Effector memory CD8-positive, alpha-beta T cell (primary cell): ENCODE measurements at regions not wholly inside any gene's neighbourhood (a gene's known extent, or its start where the extent isn't known, plus 50 kb on each side); places are given as distances from the start of the nearest gene placed in this dataset.

ENCODE experiments used
- ATAC-seq: fragments of 150-1000 bp; cut with Tn5 transposase; replicated peaks from 2 replicates; pipeline ENCODE4 v1.10.0; 2021; ENCODE audit warnings: mild to moderate bottlenecking, moderate library complexity
- DNase-seq, 3 experiments: peaks; one replicate each; pipeline ENCODE4 v3.0.0; 2021
- H3K27ac Mint-ChIP-seq, 2 donors: one replicate each; pipeline ENCODE4 v1.8.0; 2022; ENCODE audit warnings: mild to moderate bottlenecking in 2 of 2, mixed read lengths in 2 of 2, moderate library complexity in 2 of 2
- H3K27me3 Mint-ChIP-seq, 2 donors: one replicate each; pipeline ENCODE4 v1.8.0; 2022; ENCODE audit warnings: mixed read lengths in 2 of 2
- H3K36me3 Mint-ChIP-seq: one replicate; pipeline ENCODE4 v1.8.0; 2022; ENCODE audit warnings: mild to moderate bottlenecking, moderate library complexity, mixed read lengths; ENCODE audit not compliant: insufficient read depth
- H3K4me1 Mint-ChIP-seq, 2 donors: one replicate each; pipeline ENCODE4 v1.8.0; 2022; ENCODE audit warnings: low read depth in 2 of 2, mixed read lengths in 2 of 2
- H3K4me3 Mint-ChIP-seq, 2 donors: one replicate each; pipeline ENCODE4 v1.8.0; 2022; ENCODE audit warnings: mild to moderate bottlenecking in 2 of 2, mixed read lengths in 2 of 2, moderate library complexity in 2 of 2
- H3K9me3 Mint-ChIP-seq, 2 donors: one replicate each; pipeline ENCODE4 v1.8.0; 2022; ENCODE audit warnings: mixed read lengths in 2 of 2

DNA sequence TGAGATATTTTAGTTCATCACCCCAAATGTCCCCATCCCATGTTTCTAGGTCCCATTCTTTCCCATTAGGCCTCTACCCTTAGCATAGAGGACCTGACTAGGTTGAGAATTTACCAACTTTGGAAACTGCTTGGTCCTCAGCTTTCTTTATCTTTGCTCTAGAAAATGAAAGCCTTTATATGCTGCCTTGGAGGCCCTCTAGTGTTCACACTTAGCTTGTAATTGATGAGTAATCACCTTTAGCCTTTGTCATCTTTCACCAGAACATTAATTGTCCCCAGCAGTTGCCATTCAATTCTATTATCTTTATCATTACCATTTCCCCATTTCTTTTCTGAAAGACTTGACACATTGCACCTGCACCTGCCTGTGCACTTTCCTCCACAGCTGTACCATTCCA, 589.2 kb upstream of the NR3C2 start:
- DNase-seq (peak in 1 of 3 experiments; percentile 1), ATAC-seq (no peak)
- H3K27me3 Mint-ChIP-seq = no peaks in the 10 kb centered on the region
- H3K4me1 Mint-ChIP-seq = no peaks in the 10 kb centered on the region
- H3K4me3 Mint-ChIP-seq = no peak overlapping the region
- no peak overlapping the region for H3K27ac Mint-ChIP-seq
- H3K9me3 Mint-ChIP-seq = no peaks in the 10 kb centered on the region
- H3K36me3 Mint-ChIP-seq = no peaks in the 10 kb centered on the region

DNA sequence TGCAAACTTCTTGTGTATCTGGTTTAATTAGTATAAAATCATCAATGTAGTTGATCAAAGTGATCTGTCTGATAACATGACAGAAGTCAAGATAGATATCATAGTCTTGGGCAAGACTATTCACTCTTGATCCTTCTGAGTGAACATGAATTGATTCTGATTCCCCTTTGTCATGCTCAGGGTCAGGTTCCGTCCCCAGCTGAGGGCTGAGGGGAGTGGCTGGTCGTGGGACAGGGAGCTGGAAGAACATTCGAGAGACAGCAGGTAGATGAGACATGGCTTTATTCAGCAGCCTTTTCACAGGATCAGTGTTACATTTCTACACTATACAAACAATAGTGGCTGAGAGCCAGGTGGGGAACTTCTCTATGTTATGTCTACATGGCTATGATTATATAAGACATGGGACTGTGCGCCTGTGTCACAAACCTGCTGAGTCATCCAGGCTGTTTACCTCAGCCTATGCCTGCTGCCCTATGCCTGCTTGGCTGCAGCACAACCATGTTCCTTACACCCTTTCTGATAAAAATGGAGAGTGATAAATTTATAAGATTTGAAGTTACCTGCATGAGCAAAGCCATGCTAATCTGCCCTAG, 586.9 kb upstream of the NR3C2 start:
- H3K27ac Mint-ChIP-seq = no peak overlapping the region
- ATAC-seq (no peak), DNase-seq (no peak)
- H3K36me3 Mint-ChIP-seq = no peaks in the 10 kb centered on the region
- no peaks in the 10 kb centered on the region for H3K27me3 Mint-ChIP-seq
- no peak overlapping the region for H3K4me3 Mint-ChIP-seq
- H3K4me1 Mint-ChIP-seq = no peaks in the 10 kb centered on the region
- H3K9me3 Mint-ChIP-seq = no peaks in the 10 kb centered on the region

DNA sequence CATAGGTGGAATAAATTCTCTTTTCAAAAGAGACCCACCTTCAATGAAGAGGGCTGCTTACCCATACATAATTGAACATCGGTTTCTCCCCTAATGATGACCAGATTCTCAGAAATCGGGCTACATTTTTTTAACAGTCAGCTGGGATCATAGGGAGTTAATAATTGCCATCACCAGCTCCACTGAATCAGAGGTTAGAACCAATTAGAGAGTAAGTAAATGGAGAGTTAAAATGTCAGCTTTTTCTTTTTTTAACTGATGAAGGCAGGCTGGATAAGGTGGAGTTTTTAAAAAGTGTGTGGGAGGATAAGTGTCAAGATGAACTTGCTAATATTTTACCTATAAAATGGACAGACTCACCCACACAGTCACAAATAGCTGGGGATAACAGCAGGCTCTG, 584.5 kb upstream of the NR3C2 start:
- no peak overlapping the region for H3K4me3 Mint-ChIP-seq
- no peaks in the 10 kb centered on the region for H3K36me3 Mint-ChIP-seq
- H3K4me1 Mint-ChIP-seq = no peaks in the 10 kb centered on the region
- DNase-seq (no peak), ATAC-seq (no peak)
- no peaks in the 10 kb centered on the region for H3K27me3 Mint-ChIP-seq
- no peak overlapping the region for H3K27ac Mint-ChIP-seq
- H3K9me3 Mint-ChIP-seq = no peaks in the 10 kb centered on the region

- H3K36me3 Mint-ChIP-seq = no peaks in the 10 kb centered on the region
- no peak overlapping the region for H3K27ac Mint-ChIP-seq
- H3K4me1 Mint-ChIP-seq = no peaks in the 10 kb centered on the region
- ATAC-seq (no peak), DNase-seq (no peak)
- H3K27me3 Mint-ChIP-seq = peaks cover 0 to 6% of the 10 kb centered on the region in 2 donors
- peaks cover 0 to 3% of the 10 kb centered on the region in 2 donors for H3K9me3 Mint-ChIP-seq
- H3K4me3 Mint-ChIP-seq = no peak overlapping the region
Observed at GRCh38 chr4:149017002-149017734, 575.0 kb upstream of the NR3C2 start.

DNA sequence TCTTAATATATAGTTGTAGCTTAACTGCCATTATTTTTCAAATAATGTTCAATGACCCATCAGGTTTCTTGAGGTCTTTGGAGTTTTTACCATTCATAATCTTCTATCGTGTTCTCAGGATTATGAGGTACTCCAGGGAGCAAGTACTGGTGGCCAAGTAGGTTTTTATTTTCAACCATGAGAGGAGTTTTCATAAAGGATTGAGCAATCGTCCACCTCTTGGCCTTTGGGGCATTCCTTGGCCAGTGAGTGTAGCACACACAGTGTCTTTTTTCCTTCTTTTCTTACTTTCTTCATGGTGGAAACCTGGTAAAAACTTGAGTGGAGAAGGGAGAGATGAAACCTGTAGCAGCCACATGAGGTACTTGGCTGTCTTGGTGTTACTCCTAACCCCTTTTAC, 567.0 kb upstream of the NR3C2 start:
- H3K4me1 Mint-ChIP-seq = no peaks in the 10 kb centered on the region
- DNase-seq = no peak
- H3K27ac Mint-ChIP-seq = no peak overlapping the region
- H3K27me3 Mint-ChIP-seq = no peaks in the 10 kb centered on the region
- ATAC-seq = no peak
- no peaks in the 10 kb centered on the region for H3K36me3 Mint-ChIP-seq
- H3K9me3 Mint-ChIP-seq = peaks cover 0 to 5% of the 10 kb centered on the region in 2 donors
- H3K4me3 Mint-ChIP-seq = no peak overlapping the region

DNA sequence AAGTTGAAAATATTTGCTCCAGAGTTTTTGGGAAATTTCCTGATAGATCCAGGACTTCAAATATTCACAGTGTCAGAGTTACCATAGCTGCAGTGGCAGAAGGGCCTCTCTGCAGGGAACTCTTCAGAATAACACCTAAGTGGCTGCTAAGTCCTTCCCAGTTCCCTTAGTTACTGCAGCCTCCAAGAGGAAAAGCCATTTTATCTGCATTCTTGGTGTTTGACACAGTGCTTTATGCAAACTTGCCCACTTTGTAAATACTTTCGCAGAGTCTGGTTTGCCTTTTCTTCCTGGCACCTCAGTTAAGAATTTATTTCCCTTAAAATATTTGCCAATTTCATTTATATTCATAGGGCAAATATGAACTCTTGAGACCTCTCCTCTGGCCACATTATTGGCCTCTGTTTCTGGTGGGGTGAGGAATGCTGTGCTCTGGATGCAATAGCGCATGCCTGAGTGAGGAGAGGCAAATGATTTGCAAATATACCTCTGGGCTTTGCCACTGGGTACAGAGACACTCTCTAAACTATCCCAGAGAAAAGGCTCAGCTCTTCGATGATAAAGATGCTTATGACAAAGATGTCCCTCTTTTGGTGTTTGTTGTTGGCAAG, 566.3 kb upstream of the NR3C2 start:
- DNase-seq = no peak
- H3K4me1 Mint-ChIP-seq = no peaks in the 10 kb centered on the region
- no peak overlapping the region for H3K27ac Mint-ChIP-seq
- H3K4me3 Mint-ChIP-seq = no peak overlapping the region
- no peaks in the 10 kb centered on the region for H3K36me3 Mint-ChIP-seq
- ATAC-seq = no peak
- H3K9me3 Mint-ChIP-seq = peaks cover 0 to 5% of the 10 kb centered on the region in 2 donors
- no peaks in the 10 kb centered on the region for H3K27me3 Mint-ChIP-seq

GRCh38 chr4:149005191-149005590, 563.0 kb upstream of the NR3C2 start:
- Mint-ChIP-seq H3K27ac (no peak overlapping the region), H3K4me1 (no peaks in the 10 kb centered on the region), H3K36me3 (no peaks in the 10 kb centered on the region), H3K4me3 (no peak overlapping the region), H3K9me3 (peaks cover 0 to 4% of the 10 kb centered on the region in 2 donors), H3K27me3 (no peaks in the 10 kb centered on the region)
- ATAC-seq = no peak
- no peak for DNase-seq

DNA sequence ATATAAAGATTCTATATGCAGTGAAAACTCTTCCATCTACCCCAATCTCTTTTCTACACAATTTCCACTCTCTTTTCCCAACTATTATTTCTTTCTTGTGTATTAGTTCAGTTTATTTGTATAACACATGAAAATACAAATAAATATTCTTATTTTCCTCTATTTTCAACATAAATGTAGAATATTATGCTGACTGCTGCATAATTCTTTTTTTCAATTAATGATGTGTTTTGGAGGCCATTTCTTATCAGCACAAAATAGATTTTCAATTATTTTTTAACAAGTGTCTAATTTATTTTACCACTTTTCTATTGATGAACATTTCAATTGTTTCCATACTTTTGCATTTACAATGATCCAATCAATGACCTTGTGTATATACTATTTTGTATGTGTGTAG, 557.7 kb upstream of the NR3C2 start:
- Mint-ChIP-seq H3K4me3 (no peak overlapping the region), H3K27me3 (no peaks in the 10 kb centered on the region), H3K4me1 (no peaks in the 10 kb centered on the region), H3K27ac (no peak overlapping the region), H3K36me3 (no peaks in the 10 kb centered on the region), H3K9me3 (peaks cover 0 to 1% of the 10 kb centered on the region in 2 donors)
- DNase-seq = no peak
- no peak for ATAC-seq

- DNase-seq (no peak), ATAC-seq (no peak)
- Mint-ChIP-seq H3K36me3 (no peaks in the 10 kb centered on the region), H3K27ac (no peak overlapping the region), H3K27me3 (no peaks in the 10 kb centered on the region), H3K4me3 (no peak overlapping the region), H3K9me3 (peaks cover 0 to 1% of the 10 kb centered on the region in 2 donors), H3K4me1 (no peaks in the 10 kb centered on the region)
Observed at GRCh38 chr4:148998719-148999118, 556.5 kb upstream of the NR3C2 start.

DNA sequence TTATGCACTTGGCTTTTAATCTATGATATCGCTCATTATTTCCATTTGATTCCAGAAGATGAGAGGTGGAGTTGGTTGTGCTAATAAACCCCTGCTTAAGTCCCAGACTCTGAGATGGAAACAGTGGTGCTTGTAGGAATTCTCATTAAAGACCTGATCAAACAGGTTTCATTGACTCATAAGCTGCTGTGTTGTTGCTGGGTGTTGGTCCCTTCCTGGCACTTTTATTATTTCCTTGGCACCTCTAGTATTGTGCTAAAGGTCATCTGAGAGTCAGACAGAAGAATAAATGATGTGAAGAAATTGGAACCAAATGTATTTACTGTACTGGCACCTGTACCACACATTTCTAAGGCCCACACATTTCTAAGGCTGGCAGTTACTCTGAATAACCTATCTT, 544.7 kb upstream of the NR3C2 start:
- ATAC-seq (no peak), DNase-seq (no peak)
- H3K27me3 Mint-ChIP-seq = no peaks in the 10 kb centered on the region
- no peak overlapping the region for H3K27ac Mint-ChIP-seq
- H3K9me3 Mint-ChIP-seq = peaks cover 0 to 2% of the 10 kb centered on the region in 2 donors
- no peaks in the 10 kb centered on the region for H3K36me3 Mint-ChIP-seq
- H3K4me3 Mint-ChIP-seq = no peak overlapping the region
- H3K4me1 Mint-ChIP-seq = no peaks in the 10 kb centered on the region

GRCh38 chr4:148984951-148985350, 542.7 kb upstream of the NR3C2 start:
- H3K4me3 Mint-ChIP-seq = no peak overlapping the region
- no peak overlapping the region for H3K27ac Mint-ChIP-seq
- no peaks in the 10 kb centered on the region for H3K36me3 Mint-ChIP-seq
- H3K4me1 Mint-ChIP-seq = no peaks in the 10 kb centered on the region
- H3K27me3 Mint-ChIP-seq = no peaks in the 10 kb centered on the region
- ATAC-seq = no peak
- no peak for DNase-seq
- H3K9me3 Mint-ChIP-seq = peaks cover 0 to 2% of the 10 kb centered on the region in 2 donors

DNA sequence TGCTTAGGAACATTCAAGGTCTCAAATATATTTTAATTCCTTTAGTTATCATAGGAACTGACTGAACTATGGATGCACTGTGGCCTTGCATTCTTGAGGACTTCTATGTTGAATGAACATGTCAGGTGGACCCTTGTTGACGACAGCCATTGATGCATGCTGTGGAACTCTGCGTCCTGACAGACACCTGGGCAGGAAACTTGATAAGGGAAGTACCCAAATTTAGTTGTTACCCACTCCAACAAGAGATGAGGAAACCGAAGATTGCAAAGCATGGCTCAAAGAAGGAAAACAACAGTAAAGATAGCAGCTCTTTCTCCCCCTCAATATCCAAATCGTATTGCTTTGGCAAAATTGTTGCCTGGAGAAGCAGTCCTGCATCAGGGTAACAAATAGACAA, 540.0 kb upstream of the NR3C2 start:
- Mint-ChIP-seq H3K4me1 (no peaks in the 10 kb centered on the region), H3K27ac (no peak overlapping the region), H3K36me3 (no peaks in the 10 kb centered on the region), H3K4me3 (no peak overlapping the region), H3K27me3 (no peaks in the 10 kb centered on the region), H3K9me3 (peaks cover 0 to 9% of the 10 kb centered on the region in 2 donors)
- no peak for DNase-seq
- no peak for ATAC-seq

GRCh38 chr4:148980782-148981480, 538.7 kb upstream of the NR3C2 start:
- no peak for ATAC-seq
- H3K27ac Mint-ChIP-seq = no peak overlapping the region
- H3K27me3 Mint-ChIP-seq = no peaks in the 10 kb centered on the region
- DNase-seq = no peak
- H3K9me3 Mint-ChIP-seq = peaks cover 0 to 6% of the 10 kb centered on the region in 2 donors
- no peak overlapping the region for H3K4me3 Mint-ChIP-seq
- H3K36me3 Mint-ChIP-seq = no peaks in the 10 kb centered on the region
- no peaks in the 10 kb centered on the region for H3K4me1 Mint-ChIP-seq

- DNase-seq (no peak), ATAC-seq (no peak)
- Mint-ChIP-seq H3K4me1 (no peaks in the 10 kb centered on the region), H3K27ac (no peak overlapping the region), H3K9me3 (peaks cover under 1 to 6% of the 10 kb centered on the region in 2 donors), H3K4me3 (no peak overlapping the region), H3K36me3 (no peaks in the 10 kb centered on the region), H3K27me3 (no peaks in the 10 kb centered on the region)
Observed at GRCh38 chr4:148978301-148978700, 536.1 kb upstream of the NR3C2 start.
